RPMI8226 (cell line): ENCODE measurements at regions not wholly inside any gene's neighbourhood (a gene's known extent, or its start where the extent isn't known, plus 50 kb on each side); places are given as distances from the start of the nearest gene placed in this dataset.

Experiments
- DNase-seq: peaks from one replicate; pipeline ENCODE4 v3.0.0-alpha.2; 2015

- DNase-seq, result no peak
Observed at GRCh38 chr12:70157099-70157498, 86.1 kb upstream of the CNOT2 start.

- no peak for DNase-seq
Observed at GRCh38 chr12:70165450-70165849, 77.8 kb upstream of the CNOT2 start.

GRCh38 chr12:70176290-70176689, 66.9 kb upstream of the CNOT2 start:
- no peak for DNase-seq

GRCh38 chr12:70177631-70178030, 65.6 kb upstream of the CNOT2 start:
- DNase-seq, result no peak

- DNase-seq, result no peak
Observed at GRCh38 chr12:70178038-70178437, 65.2 kb upstream of the CNOT2 start.

- DNase-seq, result no peak
Observed at GRCh38 chr12:70180130-70180529, 63.1 kb upstream of the CNOT2 start.

GRCh38 chr12:70185301-70185700, 57.9 kb upstream of the CNOT2 start:
- no peak for DNase-seq

- no peak for DNase-seq
Observed at GRCh38 chr12:70186436-70186835, 56.8 kb upstream of the CNOT2 start.

GRCh38 chr12:70190262-70191010, 52.8 kb upstream of the CNOT2 start:
- no peak for DNase-seq
